PC-9 (cell line): ENCODE measurements at regions not wholly inside any gene's neighbourhood (a gene's known extent, or its start where the extent isn't known, plus 50 kb on each side); places are given as distances from the start of the nearest gene placed in this dataset.

Source experiments
- CTCF ChIP-seq: fragments of 200-600 bp; sonication (generic); conservative IDR thresholded peaks from 2 replicates; pipeline ENCODE4 v1.6.1; 2017; ENCODE audit warnings: mixed run types, antibody characterized with exemption, mild to moderate bottlenecking, moderate library complexity
- EZH2 ChIP-seq: fragments of 200-600 bp; sonication (generic); IDR thresholded peaks from 2 replicates; pipeline ENCODE4 v1.8.0; 2017; ENCODE audit warnings: antibody characterized with exemption, low read depth

DNA sequence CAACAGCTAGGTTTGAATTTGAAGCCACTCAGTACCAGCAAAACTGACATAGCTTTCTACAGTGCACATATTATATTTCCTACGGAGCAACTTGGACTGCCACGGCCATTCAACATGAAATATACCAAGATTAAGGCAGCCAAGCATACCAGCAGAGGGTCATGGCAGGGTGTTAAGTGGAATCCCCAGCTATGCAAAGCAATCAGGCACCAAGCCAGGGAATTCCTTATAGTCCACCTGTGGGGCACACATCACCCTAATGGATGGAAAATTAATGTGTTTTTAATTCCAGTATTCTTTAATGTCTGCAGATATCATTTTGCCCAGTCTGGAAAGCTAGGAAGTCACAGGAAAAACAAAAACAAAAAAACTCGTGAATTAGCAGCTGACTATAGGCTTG lies 1190.3 kb downstream of the EFNB2 start:
- TF ChIP-seq CTCF (no peak), EZH2 (no peak)
